ENCODE measurements at regions not wholly inside any gene's neighbourhood (a gene's known extent, or its start where the extent isn't known, plus 50 kb on each side); places are given as distances from the start of the nearest gene placed in this dataset.

- TF ChIP-seq CTCF (IDR thresholded peaks at IDR 0.05) (no peak), POLR2A (IDR thresholded peaks at IDR 0.05) (no peak)
Observed at GRCh38 chr11:92796744-92797143, 172.7 kb upstream of the MTNR1B start.
